GM12873 (cell line): ENCODE measurements at regions not wholly inside any gene's neighbourhood (a gene's known extent, or its start where the extent isn't known, plus 50 kb on each side); places are given as distances from the start of the nearest gene placed in this dataset.

ENCODE experiments used
- TF ChIP-seq, protein P1 (sequence below): IDR thresholded peaks from 2 replicates; pipeline ENCODE4 v1.5.1; 2012; ENCODE audit warnings: low read depth, mild to moderate bottlenecking, moderate library complexity, low read length, control low read depth; ENCODE audit not compliant: insufficient read depth; ENCODE audit errors: missing control alignments

DNA sequence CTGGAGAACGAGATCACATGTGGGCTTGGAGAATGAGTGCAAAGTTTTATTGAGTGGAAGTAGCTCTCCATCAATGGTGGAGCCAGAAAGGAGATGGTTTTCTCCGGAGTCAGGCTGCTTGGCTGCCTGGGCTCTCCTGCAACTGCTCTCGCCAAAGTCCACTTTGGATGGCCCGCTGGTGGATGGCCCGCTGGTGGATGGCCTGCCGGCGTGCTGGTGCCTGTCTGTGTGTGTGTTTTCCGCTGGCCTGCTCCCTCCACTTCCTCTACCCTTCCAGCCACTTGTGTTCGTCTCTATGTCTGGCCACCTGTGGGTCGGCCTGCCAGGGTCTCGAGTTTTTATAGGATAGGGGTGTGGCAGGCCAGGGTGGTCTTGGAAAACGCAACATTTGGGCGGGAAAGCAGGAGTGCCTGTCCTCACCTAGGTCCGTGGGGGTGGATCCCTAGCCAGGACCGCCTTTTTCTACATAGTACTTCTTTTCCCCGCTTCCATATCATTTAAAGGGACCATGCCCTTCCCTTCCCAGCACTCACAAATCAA is 1292.1 kb upstream of the PIK3C3 start:
- TF ChIP-seq, protein P1, sequence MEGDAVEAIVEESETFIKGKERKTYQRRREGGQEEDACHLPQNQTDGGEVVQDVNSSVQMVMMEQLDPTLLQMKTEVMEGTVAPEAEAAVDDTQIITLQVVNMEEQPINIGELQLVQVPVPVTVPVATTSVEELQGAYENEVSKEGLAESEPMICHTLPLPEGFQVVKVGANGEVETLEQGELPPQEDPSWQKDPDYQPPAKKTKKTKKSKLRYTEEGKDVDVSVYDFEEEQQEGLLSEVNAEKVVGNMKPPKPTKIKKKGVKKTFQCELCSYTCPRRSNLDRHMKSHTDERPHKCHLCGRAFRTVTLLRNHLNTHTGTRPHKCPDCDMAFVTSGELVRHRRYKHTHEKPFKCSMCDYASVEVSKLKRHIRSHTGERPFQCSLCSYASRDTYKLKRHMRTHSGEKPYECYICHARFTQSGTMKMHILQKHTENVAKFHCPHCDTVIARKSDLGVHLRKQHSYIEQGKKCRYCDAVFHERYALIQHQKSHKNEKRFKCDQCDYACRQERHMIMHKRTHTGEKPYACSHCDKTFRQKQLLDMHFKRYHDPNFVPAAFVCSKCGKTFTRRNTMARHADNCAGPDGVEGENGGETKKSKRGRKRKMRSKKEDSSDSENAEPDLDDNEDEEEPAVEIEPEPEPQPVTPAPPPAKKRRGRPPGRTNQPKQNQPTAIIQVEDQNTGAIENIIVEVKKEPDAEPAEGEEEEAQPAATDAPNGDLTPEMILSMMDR = no peak

DNA sequence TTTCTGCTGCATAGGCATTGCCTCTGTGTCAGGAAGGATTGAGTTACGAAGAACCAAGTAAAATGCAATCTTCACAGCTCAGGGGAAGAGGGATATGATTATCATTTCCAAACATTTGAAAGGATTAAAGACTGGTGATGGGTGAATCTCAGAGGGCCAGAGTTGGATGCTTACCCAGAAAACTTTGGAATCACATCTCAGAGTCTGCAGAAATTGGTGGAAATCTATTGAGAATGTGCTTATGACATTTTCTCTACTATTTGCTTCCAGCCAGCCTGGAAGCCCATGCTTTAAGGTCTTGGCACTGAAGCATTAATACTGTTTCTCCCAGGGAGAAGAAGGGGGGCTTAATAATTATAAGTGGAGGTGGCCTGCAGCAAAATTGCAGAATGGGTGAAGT is 1301.4 kb upstream of the PIK3C3 start:
- TF ChIP-seq, protein P1 = no peak

DNA sequence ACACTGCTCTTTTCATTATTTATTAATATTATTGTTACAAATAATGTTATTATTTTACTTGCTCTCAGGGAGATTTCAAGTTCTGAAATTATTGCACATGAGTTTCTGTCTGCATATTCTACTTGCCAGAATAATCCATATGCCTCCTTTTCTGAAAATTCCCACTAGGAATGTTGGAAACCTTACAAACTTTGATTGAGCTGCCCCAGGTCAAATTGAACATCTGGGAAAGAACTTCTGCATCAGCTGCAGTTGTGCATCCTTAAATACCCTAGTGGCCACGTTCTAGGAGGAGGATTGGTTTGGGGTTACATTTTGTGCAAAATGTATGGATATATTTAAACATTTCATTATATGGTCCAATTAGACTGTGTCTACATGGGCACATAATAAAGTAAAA is 1302.7 kb upstream of the PIK3C3 start:
- TF ChIP-seq, protein P1 = no peak

DNA sequence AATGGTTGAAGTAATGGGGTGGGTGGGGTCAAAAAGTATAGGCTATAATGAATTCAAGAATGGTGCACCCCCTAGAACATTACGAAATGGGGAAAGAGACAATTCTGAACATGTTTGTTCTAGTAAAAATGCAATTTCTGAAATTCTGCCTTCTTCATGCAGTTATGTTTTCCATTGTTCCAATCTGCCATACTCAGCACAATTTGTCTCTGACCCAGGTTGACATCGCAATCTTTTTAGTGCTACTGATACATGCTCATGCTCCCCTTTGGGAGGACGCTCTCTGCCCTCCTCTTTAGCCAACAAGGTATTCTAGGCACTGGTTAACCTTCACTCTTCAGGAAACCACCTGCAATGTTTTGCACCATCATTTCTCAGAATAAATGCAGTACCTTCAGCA is 1303.9 kb upstream of the PIK3C3 start:
- TF ChIP-seq, protein P1 = no peak

DNA sequence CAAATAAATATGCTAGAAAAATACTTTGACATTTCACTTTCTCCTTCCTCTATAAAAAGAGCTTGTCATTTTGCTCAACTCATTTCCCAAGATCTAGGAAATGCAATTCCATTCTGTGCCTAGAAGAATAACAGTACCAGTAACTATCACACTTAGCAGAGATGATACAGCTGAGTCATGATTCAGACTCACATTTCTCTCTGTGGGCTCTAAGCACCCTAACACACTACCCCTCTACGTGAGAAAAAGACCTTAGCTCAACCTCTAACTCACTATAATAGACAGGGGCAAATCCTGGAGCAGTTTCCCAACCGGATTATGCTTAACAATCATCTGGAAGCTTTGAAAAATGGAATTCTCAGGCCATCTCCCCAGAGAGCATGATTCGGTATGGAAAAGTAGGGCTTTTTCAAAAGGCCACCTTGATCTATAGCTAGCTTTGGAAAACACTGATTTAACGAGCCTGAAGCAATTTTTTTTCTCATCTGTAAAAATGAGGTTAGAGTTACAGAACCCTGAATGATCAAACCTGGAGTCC is 1312.3 kb upstream of the PIK3C3 start:
- TF ChIP-seq, protein P1 = no peak

DNA sequence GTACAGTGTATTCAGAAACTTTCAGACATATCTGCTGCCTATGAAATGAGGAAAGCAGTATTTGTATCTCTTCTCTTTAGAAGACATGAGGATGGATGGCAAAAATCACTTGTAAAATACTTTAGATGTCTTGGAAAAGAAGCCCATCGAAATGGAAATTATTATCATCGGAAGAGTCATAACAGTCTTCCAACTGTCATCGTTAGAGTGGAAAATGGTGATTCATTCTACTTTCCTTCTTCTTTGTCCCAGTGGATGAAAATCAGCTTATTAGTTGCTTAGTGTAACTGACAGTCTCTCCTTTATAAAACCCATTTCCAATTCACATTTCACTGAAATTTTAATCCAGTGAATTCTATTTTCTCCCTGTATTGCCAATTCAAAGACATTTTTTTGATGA is 1323.7 kb upstream of the PIK3C3 start:
- TF ChIP-seq, protein P1 = no peak

DNA sequence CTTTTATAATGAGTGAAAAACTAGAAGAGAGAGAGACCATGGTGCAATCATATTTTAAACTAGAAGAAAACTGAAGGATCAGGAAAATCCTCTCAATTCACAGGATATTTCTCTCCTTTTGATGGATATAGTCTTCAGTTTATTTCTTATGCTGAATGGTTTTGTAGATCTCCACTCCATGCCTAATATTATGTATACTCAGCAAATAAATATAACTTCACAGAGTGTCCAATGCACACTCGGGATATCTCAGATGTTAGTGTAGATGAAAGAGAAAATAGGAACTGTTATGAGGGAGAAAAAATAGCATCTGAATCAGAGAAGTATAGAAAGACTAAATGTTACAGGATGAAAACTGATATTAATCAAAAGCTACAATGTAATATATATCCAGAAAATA is 1324.5 kb upstream of the PIK3C3 start:
- TF ChIP-seq, protein P1 = no peak

DNA sequence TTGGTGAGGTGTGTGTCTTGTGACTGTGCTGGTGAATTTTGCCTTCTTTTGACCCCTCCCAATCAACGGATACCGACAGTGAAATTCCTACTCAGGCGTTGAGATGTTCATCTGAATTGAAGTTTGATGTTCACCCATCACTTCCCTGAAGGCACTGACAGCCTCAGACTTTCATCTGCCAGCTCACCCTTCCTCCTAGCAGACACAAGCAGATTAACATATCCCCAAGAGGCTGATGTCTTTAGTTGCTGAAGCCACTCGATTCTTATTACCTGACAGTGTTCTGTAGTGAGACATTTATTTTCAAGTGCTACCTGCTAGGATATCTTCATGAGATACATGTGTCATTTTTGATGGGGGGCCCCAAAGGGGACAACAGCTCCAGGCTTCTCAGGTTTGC is 1330.1 kb upstream of the PIK3C3 start:
- TF ChIP-seq, protein P1 = no peak
